Osteocyte (in vitro differentiated cells): ENCODE measurements at regions not wholly inside any gene's neighbourhood (a gene's known extent, or its start where the extent isn't known, plus 50 kb on each side); places are given as distances from the start of the nearest gene placed in this dataset.

ENCODE experiments used
- DNase-seq: peaks from one replicate; pipeline ENCODE4 v3.0.0; 2021; ENCODE audit warnings: mixed read lengths; ENCODE audit not compliant: unreplicated experiment; ENCODE audit errors: extremely low spot score
- H3K27ac Mint-ChIP-seq: one replicate; pipeline ENCODE4 v1.8.0; 2021; ENCODE audit warnings: mild to moderate bottlenecking, mixed read lengths; ENCODE audit not compliant: unreplicated experiment
- H3K27me3 Mint-ChIP-seq: one replicate; pipeline ENCODE4 v1.8.0; 2021; ENCODE audit warnings: mixed read lengths; ENCODE audit not compliant: unreplicated experiment
- H3K36me3 Mint-ChIP-seq: one replicate; pipeline ENCODE4 v1.8.0; 2021; ENCODE audit warnings: mixed read lengths; ENCODE audit not compliant: unreplicated experiment
- H3K4me1 Mint-ChIP-seq: one replicate; pipeline ENCODE4 v1.8.0; 2021; ENCODE audit warnings: mixed read lengths; ENCODE audit not compliant: unreplicated experiment
- H3K4me3 Mint-ChIP-seq: one replicate; pipeline ENCODE4 v1.8.0; 2021; ENCODE audit warnings: mild to moderate bottlenecking, moderate library complexity, mixed read lengths; ENCODE audit not compliant: unreplicated experiment
- H3K9me3 Mint-ChIP-seq: one replicate; pipeline ENCODE4 v1.8.0; 2021; ENCODE audit warnings: mixed read lengths; ENCODE audit not compliant: unreplicated experiment
- CTCF ChIP-seq: fragments of 200-600 bp; sonication (generic); IDR thresholded peaks from 2 replicates; pipeline ENCODE4 v1.5.0; 2021; ENCODE audit warnings: antibody characterized with exemption, mild to moderate bottlenecking, moderate library complexity

GRCh38 chr3:791442-791841 is 301.4 kb upstream of the CNTN6 start:
- Mint-ChIP-seq H3K4me1 (no peaks in the 10 kb centered on the region), H3K36me3 (no peaks in the 10 kb centered on the region), H3K9me3 (peaks cover 5% of the 10 kb centered on the region), H3K27me3 (no peaks in the 10 kb centered on the region), H3K27ac (no peak overlapping the region), H3K4me3 (no peak overlapping the region)
- no peak for DNase-seq
- no peak for TF ChIP-seq CTCF

GRCh38 chr3:792630-793029 is 300.2 kb upstream of the CNTN6 start:
- peaks cover 5% of the 10 kb centered on the region for H3K9me3 Mint-ChIP-seq
- no peaks in the 10 kb centered on the region for H3K36me3 Mint-ChIP-seq
- H3K4me3 Mint-ChIP-seq = no peak overlapping the region
- H3K4me1 Mint-ChIP-seq = no peaks in the 10 kb centered on the region
- no peaks in the 10 kb centered on the region for H3K27me3 Mint-ChIP-seq
- DNase-seq = no peak
- no peak overlapping the region for H3K27ac Mint-ChIP-seq
- TF ChIP-seq CTCF = no peak

- no peak overlapping the region for H3K4me3 Mint-ChIP-seq
- H3K9me3 Mint-ChIP-seq = peaks cover 5% of the 10 kb centered on the region
- TF ChIP-seq CTCF = no peak
- H3K27ac Mint-ChIP-seq = no peak overlapping the region
- no peak for DNase-seq
- no peaks in the 10 kb centered on the region for H3K36me3 Mint-ChIP-seq
- H3K4me1 Mint-ChIP-seq = no peaks in the 10 kb centered on the region
- H3K27me3 Mint-ChIP-seq = no peaks in the 10 kb centered on the region
Measured at GRCh38 chr3:804211-804610, 288.6 kb upstream of the CNTN6 start.

- TF ChIP-seq CTCF = no peak
- peaks cover 5% of the 10 kb centered on the region for H3K9me3 Mint-ChIP-seq
- no peak for DNase-seq
- H3K27ac Mint-ChIP-seq = no peak overlapping the region
- H3K36me3 Mint-ChIP-seq = no peaks in the 10 kb centered on the region
- H3K4me3 Mint-ChIP-seq = no peak overlapping the region
- H3K4me1 Mint-ChIP-seq = no peaks in the 10 kb centered on the region
- no peaks in the 10 kb centered on the region for H3K27me3 Mint-ChIP-seq
Measured at GRCh38 chr3:805326-805725, 287.5 kb upstream of the CNTN6 start.

- H3K4me1 Mint-ChIP-seq = no peaks in the 10 kb centered on the region
- no peaks in the 10 kb centered on the region for H3K36me3 Mint-ChIP-seq
- no peaks in the 10 kb centered on the region for H3K27me3 Mint-ChIP-seq
- no peak for DNase-seq
- no peak overlapping the region for H3K27ac Mint-ChIP-seq
- TF ChIP-seq CTCF = no peak
- H3K9me3 Mint-ChIP-seq = peaks cover 5% of the 10 kb centered on the region
- H3K4me3 Mint-ChIP-seq = no peak overlapping the region
Measured at GRCh38 chr3:806006-806405, 286.8 kb upstream of the CNTN6 start.
